Mesenchymal stem cell (in vitro differentiated cells and primary cell): ENCODE measurements at regions not wholly inside any gene's neighbourhood (a gene's known extent, or its start where the extent isn't known, plus 50 kb on each side); places are given as distances from the start of the nearest gene placed in this dataset.

ENCODE experiments used
- DNase-seq: peaks from one replicate; pipeline ENCODE4 v3.0.0-alpha.2; 2013
- H2AFZ ChIP-seq: one replicate; pipeline ENCODE4 v1.6.1; 2013; ENCODE audit warnings: low read depth, mild to moderate bottlenecking, control low read depth, inconsistent platforms, low read length, moderate library complexity
- H2AK5ac ChIP-seq: 2 replicates; pipeline ENCODE4 v1.6.1; 2013; ENCODE audit warnings: low read length, moderate library complexity, mild to moderate bottlenecking, inconsistent platforms; ENCODE audit not compliant: severe bottlenecking
- H2BK120ac ChIP-seq: one replicate; pipeline ENCODE4 v1.6.1; 2013; ENCODE audit warnings: low read depth, mild to moderate bottlenecking, inconsistent platforms, low read length, moderate library complexity
- H2BK12ac ChIP-seq, 2 experiments: one replicate each; pipeline ENCODE4 v1.6.1; 2013; ENCODE audit warnings: inconsistent platforms in 2 of 2, low read length in 2 of 2, mild to moderate bottlenecking in 2 of 2, moderate library complexity in 2 of 2, control low read depth in 1 of 2
- H2BK15ac ChIP-seq: one replicate; pipeline ENCODE4 v1.6.1; 2013; ENCODE audit warnings: mild to moderate bottlenecking, low read depth, inconsistent platforms; ENCODE audit not compliant: poor library complexity, severe bottlenecking
- H2BK5ac ChIP-seq: 2 replicates; pipeline ENCODE4 v1.6.1; 2013; ENCODE audit warnings: low read depth, mild to moderate bottlenecking, low read length, control low read depth, inconsistent platforms; ENCODE audit not compliant: poor library complexity, severe bottlenecking
- H3K14ac ChIP-seq, 2 experiments: one replicate each; pipeline ENCODE4 v1.6.1; 2013; ENCODE audit warnings: inconsistent platforms in 2 of 2, low read length in 2 of 2, control low read depth in 1 of 2, mild to moderate bottlenecking in 1 of 2, moderate library complexity in 1 of 2
- H3K18ac ChIP-seq, 2 experiments: one replicate each; pipeline ENCODE4 v1.6.1; 2013; ENCODE audit warnings: inconsistent platforms in 2 of 2, low read length in 2 of 2, control low read depth in 1 of 2, low read depth in 1 of 2, mild to moderate bottlenecking in 1 of 2
- H3K23ac ChIP-seq, 2 experiments: one replicate each; pipeline ENCODE4 v1.6.1; 2013; ENCODE audit warnings: inconsistent platforms in 2 of 2, low read length in 2 of 2, mild to moderate bottlenecking in 2 of 2, moderate library complexity in 2 of 2, control low read depth in 1 of 2
- H3K27ac ChIP-seq: 2 replicates; pipeline ENCODE4 v1.5.1; 2013; ENCODE audit warnings: mild to moderate bottlenecking, moderate library complexity, low read length, control low read depth, inconsistent platforms; ENCODE audit not compliant: poor library complexity, severe bottlenecking
- H3K27me3 ChIP-seq, 2 experiments: 2 replicates each; pipeline versions ENCODE4 v1.6.1 to v1.7.0; 2013; ENCODE audit warnings: low read length in 2 of 2, mild to moderate bottlenecking in 2 of 2, moderate library complexity in 2 of 2, control low read depth in 1 of 2, inconsistent platforms in 1 of 2; ENCODE audit not compliant: control insufficient read depth in 1 of 2, insufficient read depth in 1 of 2
- H3K36me3 ChIP-seq, 2 experiments: 2 replicates each; pipeline versions ENCODE4 v1.6.1 to v1.7.0; 2013; ENCODE audit warnings: low read length in 2 of 2, control low read depth in 1 of 2, inconsistent platforms in 1 of 2, low read depth in 1 of 2, mild to moderate bottlenecking in 1 of 2; ENCODE audit not compliant: insufficient read depth in 2 of 2, control insufficient read depth in 1 of 2
- H3K4ac ChIP-seq, 2 experiments: one replicate each; pipeline ENCODE4 v1.6.1; 2013; ENCODE audit warnings: inconsistent platforms in 2 of 2, low read length in 2 of 2, mild to moderate bottlenecking in 2 of 2, moderate library complexity in 2 of 2, control low read depth in 1 of 2, low read depth in 1 of 2
- H3K4me1 ChIP-seq: 2 replicates; pipeline ENCODE4 v1.6.1; 2013; ENCODE audit warnings: low read depth, low read length, control low read depth; ENCODE audit not compliant: control insufficient read depth, insufficient read depth
- H3K4me2 ChIP-seq: 2 replicates; pipeline ENCODE4 v1.6.1; 2013; ENCODE audit warnings: low read length, mild to moderate bottlenecking, inconsistent platforms; ENCODE audit not compliant: poor library complexity, severe bottlenecking
- H3K4me3 ChIP-seq, 2 experiments: 2 replicates each; pipeline versions ENCODE4 v1.5.1 to v1.7.0; 2013; ENCODE audit warnings: low read length in 2 of 2, mild to moderate bottlenecking in 2 of 2, control low read depth in 1 of 2, low read depth in 1 of 2; ENCODE audit not compliant: insufficient read depth in 1 of 2
- H3K79me1 ChIP-seq: replicated peaks from 2 replicates; pipeline ENCODE4 v1.6.1; 2013; ENCODE audit warnings: mild to moderate bottlenecking, control low read depth, low read length, inconsistent platforms; ENCODE audit not compliant: poor library complexity, severe bottlenecking
- H3K9ac ChIP-seq: 2 replicates; pipeline ENCODE4 v1.7.0; 2013; ENCODE audit warnings: mild to moderate bottlenecking, low read length, moderate library complexity
- H3K9me3 ChIP-seq: 2 replicates; pipeline ENCODE4 v1.7.0; 2013; ENCODE audit warnings: mild to moderate bottlenecking, low read length; ENCODE audit not compliant: control insufficient read depth
- H4K8ac ChIP-seq: one replicate; pipeline ENCODE4 v1.6.1; 2013; ENCODE audit warnings: inconsistent platforms, mild to moderate bottlenecking, low read length, moderate library complexity
- H4K91ac ChIP-seq: one replicate; pipeline ENCODE4 v1.6.1; 2013; ENCODE audit warnings: mild to moderate bottlenecking, low read length, inconsistent platforms
- WGBS: methylation state at CpG from one replicate; pipeline ENCODE4 v1.1.7; 2013; ENCODE audit warnings: mixed read lengths; 5-methylcytosine and 5-hydroxymethylcytosine counted together

DNA sequence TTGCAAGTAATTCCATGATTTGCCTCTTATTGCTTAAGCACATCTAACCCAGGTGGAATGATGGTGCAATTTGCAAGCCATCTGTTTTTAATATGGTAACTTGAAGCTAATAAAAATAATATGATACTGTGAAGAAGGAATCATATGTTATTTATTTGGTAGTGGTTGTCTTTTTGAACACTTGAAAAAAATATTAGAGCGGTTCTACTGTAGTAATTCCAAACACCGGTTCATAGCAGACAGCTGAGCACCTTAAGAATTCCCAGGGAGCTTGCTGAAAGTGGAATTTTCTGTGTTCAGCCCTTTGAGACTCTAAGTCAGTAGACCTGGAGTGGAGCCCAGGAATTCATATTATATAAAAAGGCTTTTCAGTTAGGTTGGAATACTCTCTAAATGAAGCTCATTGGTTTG, 687.4 kb downstream of the EDEM1 start:
- H3K23ac ChIP-seq = no peak overlapping the region
- WGBS = 86% methylated on average over 2 of the region's 2 CpGs
- no peak overlapping the region for H3K27ac ChIP-seq
- H3K9ac ChIP-seq = no peak overlapping the region
- no peak overlapping the region for H4K8ac ChIP-seq
- no peak overlapping the region for H3K4ac ChIP-seq
- H2AFZ ChIP-seq = no peak overlapping the region
- H4K91ac ChIP-seq = no peak overlapping the region
- H2BK5ac ChIP-seq = no peak overlapping the region
- no peak overlapping the region for H3K14ac ChIP-seq
- no peaks in the 10 kb centered on the region for H3K36me3 ChIP-seq
- peaks cover 18% of the 10 kb centered on the region for H3K9me3 ChIP-seq
- no peaks in the 10 kb centered on the region for H3K27me3 ChIP-seq
- no peaks in the 10 kb centered on the region for H3K4me1 ChIP-seq
- no peak overlapping the region for H2BK15ac ChIP-seq
- no peak overlapping the region for H3K4me2 ChIP-seq
- H2AK5ac ChIP-seq = no peak overlapping the region
- no peak overlapping the region for H3K18ac ChIP-seq
- no peak overlapping the region for H2BK12ac ChIP-seq
- H3K79me1 ChIP-seq = no peaks in the 10 kb centered on the region
- H3K4me3 ChIP-seq = no peak overlapping the region
- DNase-seq = no peak
- H2BK120ac ChIP-seq = no peak overlapping the region

GRCh38 chr3:5888851-5889250, 701.3 kb downstream of the EDEM1 start:
- no peak overlapping the region for H2AFZ ChIP-seq
- no peaks in the 10 kb centered on the region for H3K27me3 ChIP-seq
- no peak overlapping the region for H2AK5ac ChIP-seq
- no peak overlapping the region for H4K91ac ChIP-seq
- H2BK5ac ChIP-seq = no peak overlapping the region
- H3K4ac ChIP-seq = no peak overlapping the region
- no peaks in the 10 kb centered on the region for H3K4me1 ChIP-seq
- no peak overlapping the region for H3K4me2 ChIP-seq
- H2BK15ac ChIP-seq = no peak overlapping the region
- H3K18ac ChIP-seq = no peak overlapping the region
- no peak overlapping the region for H4K8ac ChIP-seq
- H3K4me3 ChIP-seq = no peak overlapping the region
- H3K14ac ChIP-seq = no peak overlapping the region
- H2BK120ac ChIP-seq = no peak overlapping the region
- peaks cover 21% of the 10 kb centered on the region for H3K9me3 ChIP-seq
- no peak overlapping the region for H2BK12ac ChIP-seq
- H3K23ac ChIP-seq = no peak overlapping the region
- no peak overlapping the region for H3K27ac ChIP-seq
- H3K79me1 ChIP-seq = no peaks in the 10 kb centered on the region
- H3K36me3 ChIP-seq = no peaks in the 10 kb centered on the region
- 93% methylated on average over 3 of the region's 3 CpGs for WGBS
- DNase-seq = no peak
- no peak overlapping the region for H3K9ac ChIP-seq

GRCh38 chr3:5889374-5889773, 701.9 kb downstream of the EDEM1 start:
- no peak overlapping the region for H3K18ac ChIP-seq
- no peaks in the 10 kb centered on the region for H3K4me1 ChIP-seq
- H3K14ac ChIP-seq = no peak overlapping the region
- no peak for DNase-seq
- H2BK12ac ChIP-seq = no peak overlapping the region
- no peak overlapping the region for H3K4me2 ChIP-seq
- H2BK5ac ChIP-seq = no peak overlapping the region
- peaks cover 21% of the 10 kb centered on the region for H3K9me3 ChIP-seq
- H3K36me3 ChIP-seq = no peaks in the 10 kb centered on the region
- 98% methylated on average over 3 of the region's 3 CpGs for WGBS
- no peaks in the 10 kb centered on the region for H3K27me3 ChIP-seq
- no peak overlapping the region for H3K9ac ChIP-seq
- H3K4me3 ChIP-seq = no peak overlapping the region
- no peak overlapping the region for H2AK5ac ChIP-seq
- H3K27ac ChIP-seq = no peak overlapping the region
- H2BK15ac ChIP-seq = no peak overlapping the region
- H2AFZ ChIP-seq = no peak overlapping the region
- no peak overlapping the region for H3K23ac ChIP-seq
- H3K4ac ChIP-seq = no peak overlapping the region
- H2BK120ac ChIP-seq = no peak overlapping the region
- H4K91ac ChIP-seq = no peak overlapping the region
- H4K8ac ChIP-seq = no peak overlapping the region
- no peaks in the 10 kb centered on the region for H3K79me1 ChIP-seq

- H2AFZ ChIP-seq = no peak overlapping the region
- H3K4me1 ChIP-seq = no peaks in the 10 kb centered on the region
- no peak overlapping the region for H3K4ac ChIP-seq
- no peak overlapping the region for H3K4me3 ChIP-seq
- no peaks in the 10 kb centered on the region for H3K79me1 ChIP-seq
- no peaks in the 10 kb centered on the region for H3K36me3 ChIP-seq
- H2BK5ac ChIP-seq = no peak overlapping the region
- no peak overlapping the region for H2AK5ac ChIP-seq
- no peak overlapping the region for H3K18ac ChIP-seq
- no peak overlapping the region for H3K4me2 ChIP-seq
- no peak overlapping the region for H3K9ac ChIP-seq
- 83% methylated on average over 4 of the region's 4 CpGs for WGBS
- no peak overlapping the region for H3K14ac ChIP-seq
- H2BK120ac ChIP-seq = no peak overlapping the region
- no peak for DNase-seq
- no peak overlapping the region for H4K91ac ChIP-seq
- no peak overlapping the region for H3K23ac ChIP-seq
- no peak overlapping the region for H4K8ac ChIP-seq
- H3K27me3 ChIP-seq = no peaks in the 10 kb centered on the region
- peaks cover 21% of the 10 kb centered on the region for H3K9me3 ChIP-seq
- H2BK12ac ChIP-seq = no peak overlapping the region
- H3K27ac ChIP-seq = no peak overlapping the region
- no peak overlapping the region for H2BK15ac ChIP-seq
These were observed 704.2 kb downstream of the EDEM1 start for GRCh38 chr3:5891711-5892110.
